ENCODE measurements at regions not wholly inside any gene's neighbourhood (a gene's known extent, or its start where the extent isn't known, plus 50 kb on each side); places are given as distances from the start of the nearest gene placed in this dataset.

DNA sequence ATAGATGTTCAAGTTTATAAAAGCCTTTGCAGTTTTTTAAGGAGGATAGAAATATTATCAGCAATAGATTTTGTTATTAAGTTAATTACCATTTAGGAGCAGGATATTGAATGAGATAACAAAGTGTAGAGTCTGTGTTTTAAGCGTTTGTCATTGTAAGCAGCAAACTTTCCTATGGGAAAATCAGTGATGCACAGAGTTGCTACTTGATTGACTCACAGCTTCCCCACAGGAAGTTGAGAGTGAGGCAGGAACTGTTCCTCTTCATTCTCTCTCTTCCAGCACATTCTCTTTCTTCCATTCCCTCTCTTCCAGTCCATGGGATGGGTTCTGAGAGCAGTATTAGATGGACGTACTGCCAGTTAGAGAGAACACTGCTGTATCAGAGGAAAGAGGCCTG, 867.7 kb upstream of the AGA start:
- no peak for DNase-seq

DNA sequence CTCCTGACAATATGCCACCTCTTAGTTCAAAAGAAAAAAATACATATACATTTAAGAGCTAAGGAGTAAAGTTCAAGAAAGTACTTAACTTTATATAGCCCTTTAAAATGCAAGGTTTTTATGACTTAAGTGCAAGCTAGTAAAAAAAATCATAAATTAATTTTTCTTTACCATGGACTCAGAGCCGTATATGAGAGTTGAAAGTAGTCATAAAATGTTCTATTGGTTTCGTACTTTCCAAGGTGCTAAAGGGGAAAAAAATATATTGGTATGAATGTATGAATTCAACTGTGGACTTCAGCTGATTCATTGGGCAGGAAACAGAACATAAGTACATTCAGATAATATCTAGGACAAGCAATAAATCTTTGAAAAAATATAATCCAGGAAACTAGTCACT, 869.8 kb upstream of the AGA start:
- no peak for DNase-seq

DNA sequence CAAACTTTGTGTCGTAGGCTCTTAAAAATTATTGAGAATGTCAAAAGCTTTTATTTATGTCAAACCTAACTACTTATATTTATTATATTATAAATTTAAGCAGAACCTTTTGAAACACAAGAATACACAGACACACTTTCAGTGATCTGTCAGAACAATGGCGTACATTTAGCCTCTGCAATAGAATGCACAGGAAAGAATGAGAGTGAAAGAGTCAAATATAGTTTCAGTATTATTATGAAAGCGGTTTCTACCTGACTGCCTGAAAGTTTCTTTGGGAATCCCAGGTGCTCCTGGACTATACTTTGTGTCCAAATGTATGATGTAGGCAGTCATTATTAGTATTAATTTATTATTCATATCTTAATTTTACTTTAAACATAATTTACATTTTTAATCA, 872.0 kb upstream of the AGA start:
- no peak for DNase-seq

DNA sequence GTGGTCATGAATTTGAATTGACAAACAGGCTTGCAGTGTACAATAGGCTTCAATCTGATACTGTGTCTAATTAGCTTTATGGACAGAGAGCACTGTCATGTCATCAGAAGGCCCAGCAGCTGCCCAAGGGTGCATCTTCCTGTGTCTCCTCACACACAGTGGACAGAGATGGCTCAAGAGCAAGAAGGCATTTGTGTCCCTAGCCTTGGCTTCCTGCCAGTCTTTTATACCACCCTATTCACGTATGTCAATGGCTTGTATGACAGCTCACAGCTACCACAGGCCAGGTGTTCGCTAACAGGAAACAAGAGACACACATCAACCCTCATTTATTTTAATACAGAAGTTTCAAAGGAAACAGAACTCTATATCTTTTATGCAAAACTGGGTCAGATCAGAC, 874.0 kb upstream of the AGA start:
- DNase-seq = peak; percentile 39 to 69

DNA sequence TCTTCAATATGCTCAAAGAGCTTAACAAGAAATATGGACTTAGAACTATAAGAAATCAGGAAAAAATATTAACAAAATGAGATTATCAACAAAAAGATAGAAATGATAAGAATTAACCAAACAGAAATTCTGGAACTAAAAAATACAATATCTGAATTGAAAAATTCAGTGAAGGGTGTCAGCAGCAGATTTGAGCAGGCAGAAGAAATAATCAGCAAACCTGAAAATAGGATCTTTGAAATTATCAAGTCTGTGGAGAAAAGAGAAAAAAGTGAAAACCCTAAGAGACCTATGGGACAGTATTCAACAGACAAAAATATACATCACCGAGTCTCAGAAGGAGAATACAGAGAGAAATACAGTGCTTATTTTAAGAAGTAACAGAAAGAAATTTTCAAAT, 877.8 kb upstream of the AGA start:
- DNase-seq = no peak

DNA sequence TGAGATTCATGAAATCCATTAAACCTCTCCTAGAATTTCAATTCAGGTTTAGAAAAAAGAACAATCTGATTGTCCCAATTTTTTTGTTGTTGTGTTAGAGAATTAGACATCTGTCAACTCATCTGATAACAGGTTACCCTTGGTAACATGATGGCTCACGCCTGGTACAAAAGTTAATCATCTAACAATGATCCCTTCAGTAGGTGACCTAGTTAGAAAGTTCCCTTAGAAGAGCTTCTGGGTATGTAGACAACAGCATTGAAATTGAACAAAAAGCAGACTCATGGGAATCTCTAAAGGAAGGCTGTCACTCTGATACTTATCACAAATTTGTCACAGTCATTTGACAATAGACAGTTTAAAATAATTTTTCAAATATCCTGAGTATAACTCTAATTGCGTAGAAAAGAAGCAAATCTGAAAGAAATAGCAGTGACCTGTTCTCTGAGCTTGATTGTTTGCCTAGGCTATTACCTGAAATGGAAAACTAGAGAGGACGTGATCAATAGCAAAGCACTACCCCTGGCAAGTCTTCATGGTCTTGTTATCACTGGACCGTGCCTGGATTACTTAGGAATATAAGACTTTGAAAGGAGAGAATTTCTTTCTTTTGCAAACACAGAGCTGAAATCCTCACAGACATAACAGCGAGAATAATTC, 880.4 kb upstream of the AGA start:
- DNase-seq = no peak

DNA sequence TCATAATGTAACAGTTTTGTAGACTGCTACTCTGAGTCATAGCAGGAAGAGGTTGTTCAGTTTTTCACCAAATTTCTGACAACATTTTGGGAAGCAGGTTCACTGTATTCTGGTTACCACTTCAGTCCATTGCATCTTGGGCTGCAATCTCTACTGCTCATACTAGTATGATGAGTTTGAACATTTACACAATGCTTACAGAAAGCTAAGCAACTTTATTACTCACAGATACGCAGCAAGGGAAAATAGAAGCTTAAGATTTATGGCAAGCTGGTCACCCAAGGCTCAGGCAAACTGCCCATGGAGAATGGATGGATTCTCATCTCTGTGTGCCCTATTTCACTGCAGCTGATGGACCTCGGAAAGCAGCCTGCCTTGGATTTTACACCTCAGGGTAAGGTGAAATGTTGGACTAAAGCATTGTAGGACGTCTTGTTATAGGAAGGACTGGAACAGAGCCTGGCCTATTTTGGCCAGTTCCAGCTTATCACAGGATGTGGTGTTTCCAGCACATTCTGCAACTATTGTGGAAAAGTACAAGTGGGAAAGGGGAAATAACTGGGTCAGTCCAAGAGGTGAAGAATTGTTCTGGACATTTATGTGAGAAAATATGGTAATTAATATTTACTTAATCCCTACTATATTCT, 887.1 kb upstream of the AGA start:
- DNase-seq = no peak

DNA sequence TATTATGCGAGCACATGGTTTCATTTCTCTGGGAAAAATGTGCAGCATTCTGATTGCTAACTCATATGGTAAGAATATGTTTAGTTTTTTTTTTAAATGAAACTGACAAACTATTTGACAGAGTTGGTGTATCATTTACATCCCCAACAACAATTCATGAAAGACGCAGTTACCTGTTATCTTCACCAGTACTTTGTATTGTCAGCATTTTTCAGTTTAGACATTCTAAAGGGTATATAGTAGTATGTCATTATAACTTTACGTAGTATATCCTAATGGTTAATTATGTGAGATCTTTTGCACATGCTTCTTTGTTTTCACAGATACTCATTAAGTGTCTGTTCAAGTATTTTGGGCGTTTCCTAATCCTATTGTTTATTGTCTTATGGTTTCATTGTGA, 891.1 kb upstream of the AGA start:
- no peak for DNase-seq

DNA sequence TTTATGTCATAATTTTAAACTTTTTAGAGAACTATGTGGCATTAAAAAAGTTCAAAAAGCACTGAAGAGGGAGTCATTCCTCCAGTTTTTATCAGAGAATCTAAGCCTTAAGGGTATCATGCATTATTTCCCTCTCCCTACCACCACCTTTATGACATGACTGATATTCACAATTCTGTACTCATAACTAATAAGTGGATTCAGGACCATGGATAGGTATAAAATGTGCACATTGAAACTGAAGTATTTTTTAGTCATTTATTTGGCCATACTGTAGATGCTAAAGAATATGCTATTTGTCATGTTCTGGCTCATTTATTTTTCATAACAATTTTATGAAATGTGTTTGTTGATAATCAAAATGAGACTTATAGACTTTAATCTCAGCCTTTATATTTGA, 897.5 kb upstream of the AGA start:
- no peak for DNase-seq

DNA sequence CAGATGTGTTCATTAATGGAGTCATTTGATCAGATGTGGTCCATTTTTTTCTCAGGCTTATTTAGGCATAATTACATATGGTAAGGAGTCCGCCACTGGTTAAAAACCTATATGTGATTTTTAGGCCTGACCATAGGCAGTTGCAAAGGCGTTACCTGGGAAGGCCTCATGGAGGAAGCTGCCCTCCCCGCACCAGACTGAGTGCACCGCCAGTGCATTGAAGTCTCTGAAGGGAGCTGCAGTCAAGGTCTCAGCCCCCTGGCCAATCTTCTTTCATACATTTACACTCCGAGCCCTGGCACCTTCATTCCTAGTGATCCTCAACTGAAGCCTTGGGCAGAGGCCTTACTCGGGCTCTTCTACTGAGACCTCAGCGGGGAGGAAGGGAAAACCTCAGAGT, 898.2 kb upstream of the AGA start:
- no peak for DNase-seq

DNA sequence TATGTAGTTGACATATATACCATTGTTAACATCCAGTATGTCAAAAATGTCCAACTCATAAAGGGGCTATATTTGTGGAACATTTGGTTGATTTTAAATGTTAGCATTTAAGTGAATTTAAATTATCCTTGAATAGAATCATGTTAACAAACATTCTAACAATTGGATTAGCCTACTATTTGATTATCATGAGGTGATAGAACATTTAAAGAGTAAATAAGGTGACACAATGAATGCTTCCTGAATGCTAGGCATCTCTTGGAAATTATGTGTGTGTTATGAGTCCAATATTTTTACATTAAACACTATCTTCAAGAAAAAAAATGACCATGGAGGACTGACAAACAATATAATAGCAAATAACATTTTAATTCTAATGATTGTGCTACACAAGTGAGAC, 901.9 kb upstream of the AGA start:
- DNase-seq = no peak

DNA sequence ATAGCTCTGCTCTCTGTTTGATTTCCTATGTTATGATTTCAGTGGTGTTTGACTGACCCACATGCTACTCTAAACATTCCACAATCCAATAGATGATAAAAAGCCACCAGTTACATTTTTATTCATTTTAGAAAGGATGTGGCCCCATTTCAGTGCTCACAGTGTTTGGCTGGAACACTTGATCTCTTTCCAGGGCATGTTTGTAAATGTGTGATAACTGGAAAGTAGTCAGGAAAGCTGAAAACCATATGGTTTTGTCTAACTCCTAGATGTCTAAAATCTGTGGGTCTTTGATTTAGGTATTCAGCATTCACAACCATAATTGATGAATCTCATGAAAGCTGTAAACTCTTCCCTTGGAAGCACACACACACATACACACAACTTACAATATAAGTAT, 904.9 kb upstream of the AGA start:
- no peak for DNase-seq

DNA sequence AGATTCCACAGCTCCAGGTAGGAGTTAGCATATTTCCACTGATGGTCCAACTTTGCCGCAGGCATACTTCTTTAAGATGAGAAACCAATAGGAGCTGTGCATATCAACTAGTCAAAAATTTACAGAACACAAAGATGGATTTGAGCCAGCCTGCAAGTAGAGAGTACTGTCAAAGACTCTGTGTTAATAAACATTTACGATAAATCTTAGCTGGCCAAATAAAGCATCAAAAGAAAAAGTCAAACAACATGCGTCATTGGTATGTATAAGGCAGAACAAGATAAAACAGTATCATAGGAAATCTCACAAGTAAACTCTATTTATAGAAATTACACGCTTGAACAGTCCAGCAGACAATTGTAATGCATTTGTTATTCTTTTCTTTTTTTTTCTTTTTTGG, 907.4 kb upstream of the AGA start:
- DNase-seq = no peak

DNA sequence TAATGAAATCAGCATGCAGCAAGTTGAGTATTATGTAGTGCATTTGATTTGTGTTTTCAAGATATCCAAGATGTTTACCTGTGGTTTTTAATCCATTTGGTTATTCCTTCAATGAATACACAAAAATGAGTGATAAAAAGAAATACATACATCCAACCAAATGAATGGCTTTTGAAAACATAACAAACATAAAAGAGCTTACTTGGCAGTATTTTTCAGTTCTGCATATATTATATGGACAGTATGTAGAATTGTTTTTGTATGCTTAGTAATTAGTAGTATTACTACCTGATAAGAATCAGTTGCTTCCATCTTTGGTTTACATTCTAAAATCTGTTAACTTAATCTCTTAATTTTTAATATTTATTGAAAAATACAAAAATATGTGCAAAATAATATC, 908.9 kb upstream of the AGA start:
- no peak for DNase-seq

DNA sequence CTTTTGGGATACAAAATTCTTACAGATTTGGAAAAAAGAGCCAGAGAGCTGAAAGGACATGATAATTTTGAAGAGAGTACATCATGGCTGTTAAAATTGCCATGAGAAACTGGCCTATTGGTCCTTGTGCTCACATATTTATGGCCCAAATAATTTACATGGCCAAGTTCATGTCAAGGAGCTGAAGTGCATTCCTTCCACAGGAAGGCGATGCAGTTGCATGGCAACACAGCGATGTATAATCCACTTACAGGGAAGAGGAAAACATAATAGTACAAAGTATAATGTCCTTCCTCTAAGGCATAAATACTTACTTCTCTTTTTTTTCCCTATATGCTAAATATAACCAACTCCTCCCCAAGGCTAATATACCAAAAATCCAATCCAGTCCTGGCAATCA, 914.5 kb upstream of the AGA start:
- DNase-seq = no peak

DNA sequence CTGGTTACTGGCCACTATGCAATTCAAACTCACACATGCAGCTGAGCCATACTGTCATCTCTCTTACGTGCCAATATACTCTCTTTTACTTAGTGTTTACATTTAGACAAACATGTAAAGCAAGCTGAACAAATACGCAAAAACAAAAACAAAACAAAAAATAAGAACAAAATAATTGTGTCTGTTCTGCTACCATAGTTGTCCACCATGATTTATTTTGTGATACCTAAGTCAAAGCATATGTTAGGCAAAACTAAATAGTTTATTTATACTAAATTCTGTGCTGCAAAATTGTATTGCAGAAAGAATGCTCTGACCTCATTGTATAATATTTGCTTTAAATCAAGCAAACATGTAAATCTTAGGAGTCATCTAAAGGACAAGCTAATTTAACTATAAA, 943.2 kb upstream of the AGA start:
- no peak for DNase-seq

DNA sequence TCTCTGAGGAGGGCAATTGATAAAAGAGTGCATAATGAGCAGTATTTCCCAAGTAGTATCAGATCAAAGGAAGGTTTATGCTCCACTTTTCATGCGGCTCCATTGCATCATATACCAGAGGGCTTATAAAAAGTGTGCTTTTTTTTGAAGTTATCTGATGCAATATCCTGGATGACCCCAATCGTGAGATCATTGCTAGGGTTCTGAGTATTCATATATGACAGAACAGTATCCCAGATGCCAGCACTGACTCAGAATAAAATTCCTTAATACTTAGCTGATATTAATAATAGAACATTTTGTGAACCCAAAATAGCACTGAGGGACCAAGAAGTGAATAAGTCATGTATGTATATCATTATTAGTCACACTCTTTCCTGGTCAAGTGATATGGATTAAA, 945.5 kb upstream of the AGA start:
- no peak for DNase-seq

DNA sequence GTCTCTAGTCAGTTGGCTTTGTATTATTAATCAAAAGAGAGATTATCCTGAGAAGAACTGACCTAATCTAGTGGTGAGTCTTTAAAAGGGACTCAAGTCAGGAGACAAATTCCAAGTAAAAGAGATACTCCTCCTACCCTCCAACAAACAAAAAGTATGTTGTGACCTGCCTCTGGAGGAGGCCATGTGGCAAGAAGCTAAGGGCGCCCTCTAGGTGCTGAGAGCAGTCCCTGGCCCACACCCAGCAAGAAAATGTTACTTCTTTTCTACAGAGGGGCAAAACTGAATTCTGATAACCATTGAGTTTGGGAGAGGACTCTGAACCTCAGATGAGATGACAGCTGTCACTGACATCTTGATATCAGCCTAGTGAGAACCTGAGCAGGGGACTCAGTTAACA, 953.6 kb upstream of the AGA start:
- no peak for DNase-seq

DNA sequence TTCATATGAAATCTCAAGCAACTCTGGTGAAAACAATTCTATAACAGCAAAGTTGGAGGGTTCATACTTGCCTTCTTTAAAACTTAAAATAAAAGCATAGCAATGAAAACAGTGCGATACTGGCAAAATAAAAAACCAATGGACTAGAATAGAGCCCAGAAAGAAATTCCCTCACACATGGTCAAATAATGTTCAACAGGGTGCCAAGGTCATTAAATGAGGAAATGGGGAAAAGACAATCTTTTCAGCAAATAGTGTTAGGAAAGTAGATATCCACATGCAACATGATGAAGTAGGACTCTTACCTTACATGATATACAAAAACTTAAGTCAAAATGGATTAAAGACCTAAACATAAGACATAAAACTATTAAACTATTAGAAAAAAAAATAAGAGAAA, 970.2 kb upstream of the AGA start:
- DNase-seq = no peak

DNA sequence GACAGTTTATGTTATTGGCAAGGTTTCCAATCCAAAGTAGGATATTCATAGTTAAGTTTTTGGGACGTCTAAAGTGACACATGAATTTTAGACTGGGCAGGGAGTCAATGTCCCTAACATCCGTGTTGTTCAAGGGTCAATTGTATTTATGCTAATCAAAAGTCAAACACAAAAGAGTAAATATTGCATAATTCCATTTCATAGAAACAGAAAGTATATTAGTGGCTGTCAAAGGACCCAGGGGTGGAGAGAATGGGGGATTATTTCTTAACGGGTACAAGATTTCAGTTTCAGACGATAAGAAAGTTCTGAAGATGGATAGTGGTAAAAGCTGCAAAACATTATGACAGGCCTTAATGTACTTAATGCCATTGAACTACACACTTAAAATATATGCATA, 971.8 kb upstream of the AGA start:
- DNase-seq = no peak

DNA sequence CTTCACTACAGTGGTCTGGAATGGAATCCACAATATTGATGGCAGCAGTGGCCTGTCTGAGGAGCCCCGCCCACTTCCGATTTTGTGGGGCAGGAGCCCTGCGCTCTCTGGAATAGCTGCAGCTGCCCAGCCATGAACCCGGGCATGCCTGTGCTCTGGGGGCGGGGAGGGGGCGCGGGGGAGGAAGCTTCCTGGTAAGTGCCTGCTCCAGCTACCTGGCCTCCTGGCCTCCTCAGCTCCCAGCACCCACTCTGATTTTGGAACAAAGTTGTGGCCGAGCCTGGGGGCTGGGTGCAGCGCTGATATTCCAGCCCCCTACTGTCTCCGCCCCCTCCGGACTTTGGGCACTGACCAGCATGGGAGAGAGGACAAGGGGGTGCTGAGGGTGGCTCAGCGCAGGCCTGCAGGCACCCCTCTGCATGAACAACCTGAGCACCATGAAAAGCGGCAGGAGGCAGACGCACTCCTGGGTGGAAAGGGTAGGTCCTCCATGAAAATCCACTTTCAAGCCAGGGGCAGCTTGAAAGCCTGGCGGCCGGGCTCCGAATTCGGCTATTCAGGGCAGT, 972.7 kb upstream of the AGA start:
- DNase-seq = no peak

DNA sequence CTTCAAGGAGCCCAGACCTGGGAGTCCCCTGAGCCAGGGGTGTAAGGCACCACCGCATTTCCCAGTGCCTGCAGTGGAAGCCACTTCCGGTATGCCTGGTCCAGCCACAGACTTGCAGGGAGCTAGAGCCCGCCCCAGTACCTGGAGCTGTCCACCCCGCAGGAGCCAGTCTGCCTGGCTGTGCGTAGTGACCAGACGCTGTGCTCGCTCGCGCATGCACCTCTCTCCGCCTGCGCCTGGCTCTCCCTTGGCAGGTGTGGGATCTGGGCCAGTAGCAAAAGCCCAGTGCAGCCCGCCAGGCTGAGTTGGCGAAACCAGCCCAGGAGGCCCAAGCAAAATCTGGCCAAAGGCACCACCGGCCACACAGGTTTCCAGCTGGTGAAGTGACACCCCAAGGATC, 973.7 kb upstream of the AGA start:
- no peak for DNase-seq

DNA sequence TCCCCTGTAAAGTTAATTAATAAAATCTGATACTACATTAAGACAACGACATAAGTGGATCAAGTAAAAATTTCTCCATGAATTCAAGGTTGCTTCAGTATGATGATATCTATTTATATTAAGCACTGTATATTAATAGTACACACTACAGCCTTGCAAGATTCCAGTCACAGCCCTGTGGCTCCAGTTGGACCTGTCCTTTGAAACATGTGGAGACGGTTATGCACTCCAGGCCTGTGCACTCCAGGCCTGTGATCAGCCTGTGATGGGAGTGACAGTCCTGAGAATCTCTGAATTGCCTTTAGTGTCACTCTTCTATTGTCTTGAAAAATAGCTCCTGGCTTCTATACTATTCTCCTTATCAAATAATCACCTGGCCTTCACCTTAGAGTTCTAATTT, 981.1 kb upstream of the AGA start:
- no peak for DNase-seq

DNA sequence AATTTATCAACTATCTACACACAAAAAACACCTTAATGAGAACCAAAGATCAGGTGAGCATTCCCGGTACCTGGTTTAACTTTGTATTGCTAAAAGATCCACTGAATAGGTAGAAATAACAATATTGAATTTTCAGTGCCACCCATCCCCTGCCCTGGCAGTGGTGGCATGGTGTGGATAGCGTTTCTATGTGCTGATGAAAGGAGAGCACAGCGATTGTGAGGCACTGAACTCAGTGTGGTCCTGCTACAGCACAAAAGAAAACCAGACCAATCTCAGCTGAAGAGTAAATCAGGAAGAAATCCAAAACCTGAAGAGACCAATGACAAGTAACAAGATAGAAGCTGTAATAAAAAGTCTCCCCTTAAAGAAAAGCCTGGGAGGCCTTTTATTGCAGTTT, 984.6 kb upstream of the AGA start:
- DNase-seq = no peak

DNA sequence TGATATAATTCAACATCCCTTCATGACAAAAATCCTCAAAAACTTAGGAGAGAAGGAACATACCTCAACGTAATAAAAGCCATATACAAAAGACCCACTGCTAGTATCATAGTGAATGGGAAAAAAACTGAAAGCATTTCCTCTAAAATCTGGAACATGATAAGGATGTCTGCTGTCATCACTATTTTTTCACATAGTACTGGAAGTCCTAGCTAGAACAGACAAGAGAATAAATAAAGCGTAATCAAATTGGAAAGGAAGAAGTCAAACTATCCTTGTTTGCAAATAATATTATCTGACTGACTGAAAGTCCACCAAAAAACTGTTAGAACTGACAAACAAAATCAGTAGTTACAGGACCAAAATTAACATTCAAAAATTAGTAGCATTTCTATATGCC, 985.4 kb upstream of the AGA start:
- no peak for DNase-seq

Measured in NCI-H2081 (cell line).